ENCODE measurements at regions not wholly inside any gene's neighbourhood (a gene's known extent, or its start where the extent isn't known, plus 50 kb on each side); places are given as distances from the start of the nearest gene placed in this dataset.

GRCh38 chr3:56976651-56977560 is 83.6 kb upstream of the SPATA12 start:
- H3K27me3 ChIP-seq (ENCODE audit: insufficient read depth, low read depth) = no peaks in the 10 kb centered on the region
- no peaks in the 10 kb centered on the region for H3K79me2 ChIP-seq (ENCODE audit: insufficient read depth, low read depth)
- H3K4me3 ChIP-seq (IDR thresholded peaks at IDR 0.05; ENCODE audit: insufficient read depth, low read depth, low read length) = no peak overlapping the region
- no peak for TF ChIP-seq CTCF (conservative IDR thresholded peaks at IDR 0.05; ENCODE audit: low read depth, low read length)
- no peaks in the 10 kb centered on the region for H3K36me3 ChIP-seq (ENCODE audit: insufficient read depth)
- H3K4me2 ChIP-seq = no peak overlapping the region
- H3K4me1 ChIP-seq (ENCODE audit: low read depth, poor library complexity, severe bottlenecking) = no peaks in the 10 kb centered on the region
- H2AFZ ChIP-seq (ENCODE audit: low read depth) = no peak overlapping the region
- no peak overlapping the region for H3K9ac ChIP-seq
- no peaks in the 10 kb centered on the region for H4K20me1 ChIP-seq (ENCODE audit: insufficient read depth)
- no peak overlapping the region for H3K27ac ChIP-seq

- TF ChIP-seq CTCF (conservative IDR thresholded peaks at IDR 0.05; ENCODE audit: low read depth, low read length) = no peak
Observed at GRCh38 chr3:56975567-56975966, 84.9 kb upstream of the SPATA12 start.

GRCh38 chr3:56974247-56974930 is 86.1 kb upstream of the SPATA12 start:
- H3K27me3 ChIP-seq (ENCODE audit: insufficient read depth, low read depth) = no peaks in the 10 kb centered on the region
- H3K4me1 ChIP-seq (ENCODE audit: low read depth, poor library complexity, severe bottlenecking) = no peaks in the 10 kb centered on the region
- no peak overlapping the region for H3K4me3 ChIP-seq (IDR thresholded peaks at IDR 0.05; ENCODE audit: insufficient read depth, low read depth, low read length)
- H3K4me2 ChIP-seq = no peak overlapping the region
- H4K20me1 ChIP-seq (ENCODE audit: insufficient read depth) = no peaks in the 10 kb centered on the region
- no peak for TF ChIP-seq CTCF (conservative IDR thresholded peaks at IDR 0.05; ENCODE audit: low read depth, low read length)
- no peak overlapping the region for H3K27ac ChIP-seq
- no peaks in the 10 kb centered on the region for H3K79me2 ChIP-seq (ENCODE audit: insufficient read depth, low read depth)
- no peak overlapping the region for H2AFZ ChIP-seq (ENCODE audit: low read depth)
- no peaks in the 10 kb centered on the region for H3K36me3 ChIP-seq (ENCODE audit: insufficient read depth)
- H3K9ac ChIP-seq = no peak overlapping the region

More at GRCh38 chr3:56975567-56975966, 84.9 kb upstream of the SPATA12 start:
- no peaks in the 10 kb centered on the region for H4K20me1 ChIP-seq (ENCODE audit: insufficient read depth)
- H3K36me3 ChIP-seq (ENCODE audit: insufficient read depth) = no peaks in the 10 kb centered on the region
- H3K79me2 ChIP-seq (ENCODE audit: insufficient read depth, low read depth) = no peaks in the 10 kb centered on the region
- H3K4me2 ChIP-seq = no peak overlapping the region
- no peak overlapping the region for H3K9ac ChIP-seq
- H3K27me3 ChIP-seq (ENCODE audit: insufficient read depth, low read depth) = no peaks in the 10 kb centered on the region
- H3K4me3 ChIP-seq (IDR thresholded peaks at IDR 0.05; ENCODE audit: insufficient read depth, low read depth, low read length) = no peak overlapping the region
- H3K27ac ChIP-seq = no peak overlapping the region
- H3K4me1 ChIP-seq (ENCODE audit: low read depth, poor library complexity, severe bottlenecking) = no peaks in the 10 kb centered on the region
- no peak overlapping the region for H2AFZ ChIP-seq (ENCODE audit: low read depth)

GRCh38 chr3:56971816-56972215 is 88.6 kb upstream of the SPATA12 start:
- TF ChIP-seq CTCF (conservative IDR thresholded peaks at IDR 0.05; ENCODE audit: low read depth, low read length) = no peak
- H3K36me3 ChIP-seq (ENCODE audit: insufficient read depth) = no peaks in the 10 kb centered on the region
- no peak overlapping the region for H3K27ac ChIP-seq
- H3K4me3 ChIP-seq (IDR thresholded peaks at IDR 0.05; ENCODE audit: insufficient read depth, low read depth, low read length) = no peak overlapping the region
- no peak overlapping the region for H3K4me2 ChIP-seq
- H4K20me1 ChIP-seq (ENCODE audit: insufficient read depth) = no peaks in the 10 kb centered on the region
- no peaks in the 10 kb centered on the region for H3K79me2 ChIP-seq (ENCODE audit: insufficient read depth, low read depth)
- no peak overlapping the region for H3K9ac ChIP-seq
- no peak overlapping the region for H2AFZ ChIP-seq (ENCODE audit: low read depth)
- no peaks in the 10 kb centered on the region for H3K27me3 ChIP-seq (ENCODE audit: insufficient read depth, low read depth)
- no peaks in the 10 kb centered on the region for H3K4me1 ChIP-seq (ENCODE audit: low read depth, poor library complexity, severe bottlenecking)

Data from KMS-11 (cell line).